Tibial nerve (tissue), 4 donors: ENCODE measurements at regions not wholly inside any gene's neighbourhood (a gene's known extent, or its start where the extent isn't known, plus 50 kb on each side); places are given as distances from the start of the nearest gene placed in this dataset.

Experiments used
- DNase-seq, 2 donors: peaks; one replicate each; pipeline ENCODE4 v3.0.0-alpha.2; 2019; ENCODE audit warnings: low spot score in 2 of 2
- H3K27ac ChIP-seq, 4 donors: fragments of 200-600 bp; sonication (generic) in 3 of 4; one replicate each; pipeline ENCODE4 v1.5.1; 2017 to 2019; ENCODE audit warnings: mild to moderate bottlenecking in 1 of 4
- H3K27me3 ChIP-seq, 2 donors: fragments of 200-600 bp; sonication (generic) in 1 of 2; one replicate each; pipeline versions ENCODE4 v1.5.1 to v1.6.0; 2017 to 2019
- H3K36me3 ChIP-seq, 3 donors: fragments of 200-600 bp; sonication (generic); one replicate each; pipeline ENCODE4 v1.5.1; 2018 to 2019
- H3K4me1 ChIP-seq, 4 donors: fragments of 200-600 bp; sonication (generic) in 3 of 4; one replicate each; pipeline ENCODE4 v1.5.1; 2017 to 2019
- H3K4me3 ChIP-seq, 4 donors: fragments of 200-600 bp; sonication (generic) in 3 of 4; one replicate each; pipeline ENCODE4 v1.5.1; 2017 to 2019; ENCODE audit warnings: mild to moderate bottlenecking in 1 of 4, moderate library complexity in 1 of 4
- H3K9me3 ChIP-seq, 4 donors: fragments of 200-600 bp; sonication (generic) in 3 of 4; one replicate each; pipeline ENCODE4 v1.5.1; 2017 to 2019
- EP300 ChIP-seq, 2 donors: sonication (generic); formaldehyde crosslinking; IDR thresholded peaks; one replicate each; pipeline ENCODE4 v1.6.1; 2017; ENCODE audit warnings: antibody characterized with exemption in 2 of 2, mild to moderate bottlenecking in 1 of 2
- POLR2A ChIP-seq, 2 donors: fragments of 450-650 bp; IDR thresholded peaks; one replicate each; pipeline ENCODE4 v1.6.1; 2017; ENCODE audit warnings: antibody characterized with exemption in 2 of 2, mild to moderate bottlenecking in 2 of 2, moderate library complexity in 2 of 2
- WGBS, 2 donors: methylation state at CpG; one replicate each; pipeline ENCODE4 v1.1.5; 2018; 5-methylcytosine and 5-hydroxymethylcytosine counted together
- TF ChIP-seq, protein P1 (sequence below), 5 experiments: fragments of 200-600 bp in 3 of 5; fragments of 450-650 bp in 2 of 5; sonication (generic) in 3 of 5; IDR thresholded peaks; one replicate each; pipeline ENCODE4 v1.5.1; 2016 to 2019; ENCODE audit warnings: antibody characterized with exemption in 5 of 5, mild to moderate bottlenecking in 3 of 5, moderate library complexity in 2 of 5

DNA sequence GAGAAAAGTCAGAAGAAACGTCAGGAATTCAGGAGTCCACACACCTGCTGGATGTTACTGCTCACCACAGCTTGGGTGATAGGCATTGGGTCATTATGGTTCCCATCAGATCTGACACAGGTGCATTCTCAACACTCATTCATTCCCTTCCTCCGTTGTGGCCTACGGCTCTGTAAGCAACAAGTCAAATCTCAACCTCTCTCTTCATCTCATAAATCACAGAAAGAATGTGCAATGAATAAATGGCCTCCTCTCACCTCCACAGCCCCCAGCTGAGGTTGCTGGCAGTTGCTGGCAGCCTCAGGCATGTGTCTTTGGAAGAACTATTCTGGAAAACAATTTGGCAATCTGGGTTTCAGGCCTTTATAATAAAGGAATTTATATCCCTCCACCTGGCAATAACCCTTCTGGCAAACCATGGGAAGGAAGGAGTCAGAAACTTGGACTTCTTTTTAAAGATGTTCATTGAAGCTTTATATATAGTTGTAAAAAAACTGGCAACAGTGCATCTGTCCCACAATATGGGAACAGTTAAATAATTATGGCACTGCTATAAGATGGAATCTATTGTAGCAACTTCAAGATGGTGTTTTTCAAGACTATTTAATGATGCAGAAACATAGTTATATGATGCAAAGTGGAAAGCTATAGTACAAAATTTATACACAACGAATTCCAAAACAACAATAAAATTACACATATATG lies 175.4 kb downstream of the ANAPC1 start:
- DNase-seq = no peak
- Histone ChIP-seq H3K27me3 (no peaks in the 10 kb centered on the region), H3K4me3 (no peak overlapping the region), H3K27ac (no peak overlapping the region), H3K9me3 (no peaks in the 10 kb centered on the region), H3K36me3 (no peaks in the 10 kb centered on the region), H3K4me1 (peaks cover 0 to 17% (median 0%) of the 10 kb centered on the region in 4 donors)
- TF ChIP-seq, protein P1, sequence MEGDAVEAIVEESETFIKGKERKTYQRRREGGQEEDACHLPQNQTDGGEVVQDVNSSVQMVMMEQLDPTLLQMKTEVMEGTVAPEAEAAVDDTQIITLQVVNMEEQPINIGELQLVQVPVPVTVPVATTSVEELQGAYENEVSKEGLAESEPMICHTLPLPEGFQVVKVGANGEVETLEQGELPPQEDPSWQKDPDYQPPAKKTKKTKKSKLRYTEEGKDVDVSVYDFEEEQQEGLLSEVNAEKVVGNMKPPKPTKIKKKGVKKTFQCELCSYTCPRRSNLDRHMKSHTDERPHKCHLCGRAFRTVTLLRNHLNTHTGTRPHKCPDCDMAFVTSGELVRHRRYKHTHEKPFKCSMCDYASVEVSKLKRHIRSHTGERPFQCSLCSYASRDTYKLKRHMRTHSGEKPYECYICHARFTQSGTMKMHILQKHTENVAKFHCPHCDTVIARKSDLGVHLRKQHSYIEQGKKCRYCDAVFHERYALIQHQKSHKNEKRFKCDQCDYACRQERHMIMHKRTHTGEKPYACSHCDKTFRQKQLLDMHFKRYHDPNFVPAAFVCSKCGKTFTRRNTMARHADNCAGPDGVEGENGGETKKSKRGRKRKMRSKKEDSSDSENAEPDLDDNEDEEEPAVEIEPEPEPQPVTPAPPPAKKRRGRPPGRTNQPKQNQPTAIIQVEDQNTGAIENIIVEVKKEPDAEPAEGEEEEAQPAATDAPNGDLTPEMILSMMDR (IDR thresholded peaks at IDR 0.05) = no peak
- TF ChIP-seq EP300 (IDR thresholded peaks at IDR 0.05) = no peak
- TF ChIP-seq POLR2A (IDR thresholded peaks at IDR 0.05) = no peak
- 89 to 90% methylated on average over 4 of the region's 4 CpGs for WGBS, 2 donors

DNA sequence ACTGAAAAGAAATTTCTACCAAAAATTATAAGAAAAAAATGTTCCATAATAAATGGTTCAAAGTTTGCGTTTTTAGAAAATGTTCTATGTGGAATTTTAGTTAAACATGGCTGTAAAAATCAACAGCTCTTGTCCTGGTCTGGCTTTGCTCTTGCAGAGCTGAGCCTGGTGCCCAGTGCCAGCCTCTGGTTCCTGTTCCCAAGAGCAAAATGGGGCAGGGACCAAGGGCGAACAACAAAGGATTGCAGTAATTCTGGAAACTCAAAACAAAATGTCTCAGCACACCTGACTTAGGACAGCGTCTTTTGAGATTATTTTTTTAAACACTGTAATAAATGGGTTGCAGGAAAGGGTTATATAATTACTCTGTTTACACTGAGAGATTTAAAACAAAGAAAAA lies 174.7 kb downstream of the ANAPC1 start:
- TF ChIP-seq, protein P1 (IDR thresholded peaks at IDR 0.05) = no peak
- H3K27me3 ChIP-seq = no peaks in the 10 kb centered on the region
- DNase-seq = no peak
- H3K36me3 ChIP-seq = no peaks in the 10 kb centered on the region
- H3K4me1 ChIP-seq = peaks cover 0 to 17% (median 0%) of the 10 kb centered on the region in 4 donors
- H3K27ac ChIP-seq = no peak overlapping the region
- H3K9me3 ChIP-seq = no peaks in the 10 kb centered on the region
- WGBS, 2 donors = 88 to 92% methylated on average over 3 of the region's 3 CpGs
- no peak overlapping the region for H3K4me3 ChIP-seq

DNA sequence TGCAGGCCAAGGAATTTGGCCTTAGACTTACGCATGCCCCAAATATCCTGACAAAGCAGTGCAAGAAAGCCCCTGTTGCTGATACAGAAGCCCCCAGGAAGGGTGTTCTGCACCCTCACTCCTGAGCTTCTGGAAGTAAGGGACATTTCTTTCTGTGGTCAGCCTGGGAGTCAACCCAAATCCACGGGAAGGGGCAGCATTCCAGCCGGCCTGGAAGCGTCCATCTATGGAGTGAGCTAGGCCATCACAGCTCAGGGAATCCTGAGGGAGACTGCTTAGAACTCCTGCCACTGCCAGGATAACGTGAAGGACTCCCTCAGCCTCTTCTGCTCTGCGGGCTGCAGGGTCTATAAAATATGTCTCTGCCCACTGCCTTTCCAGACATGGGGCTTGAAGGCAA lies 173.9 kb downstream of the ANAPC1 start:
- TF ChIP-seq, protein P1 (IDR thresholded peaks at IDR 0.05) = no peak
- no peak for TF ChIP-seq EP300 (IDR thresholded peaks at IDR 0.05)
- no peak for TF ChIP-seq POLR2A (IDR thresholded peaks at IDR 0.05)
- H3K4me1 ChIP-seq = peaks cover 0 to 15% (median 0%) of the 10 kb centered on the region in 4 donors
- H3K9me3 ChIP-seq = no peaks in the 10 kb centered on the region
- no peak for DNase-seq
- no peaks in the 10 kb centered on the region for H3K27me3 ChIP-seq
- WGBS, 2 donors = 60 to 72% methylated on average over 6 of the region's 6 CpGs
- no peaks in the 10 kb centered on the region for H3K36me3 ChIP-seq
- H3K4me3 ChIP-seq = no peak overlapping the region
- H3K27ac ChIP-seq = no peak overlapping the region

DNA sequence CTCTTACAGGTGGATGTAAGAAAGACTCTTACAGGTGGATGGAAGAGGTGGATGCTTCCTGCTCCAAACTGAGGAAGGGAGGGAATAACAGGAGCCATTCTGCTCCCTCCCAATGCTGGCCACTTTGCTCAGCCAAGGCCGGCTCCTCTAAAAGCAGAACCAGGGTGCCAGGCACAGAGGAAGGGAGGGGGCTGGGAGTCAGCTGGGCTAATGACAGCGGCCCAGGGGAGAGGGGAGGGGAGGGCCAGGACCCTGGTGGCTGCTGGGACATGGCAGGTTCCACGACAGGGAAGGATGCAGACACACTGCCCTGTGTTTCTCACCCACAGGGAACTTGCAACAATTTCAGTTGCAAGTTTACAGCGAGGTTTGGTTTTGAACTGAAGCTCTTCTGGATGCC lies 173.4 kb downstream of the ANAPC1 start:
- Histone ChIP-seq H3K27ac (no peak overlapping the region), H3K36me3 (no peaks in the 10 kb centered on the region), H3K4me3 (no peak overlapping the region), H3K9me3 (no peaks in the 10 kb centered on the region), H3K4me1 (peaks cover 0 to 10% (median 0%) of the 10 kb centered on the region in 4 donors), H3K27me3 (no peaks in the 10 kb centered on the region)
- DNase-seq = no peak
- TF ChIP-seq POLR2A (IDR thresholded peaks at IDR 0.05) (no peak), EP300 (IDR thresholded peaks at IDR 0.05) (no peak)
- TF ChIP-seq, protein P1 (IDR thresholded peaks at IDR 0.05) = no peak
- 67 to 88% methylated on average over 4 of the region's 4 CpGs for WGBS, 2 donors

DNA sequence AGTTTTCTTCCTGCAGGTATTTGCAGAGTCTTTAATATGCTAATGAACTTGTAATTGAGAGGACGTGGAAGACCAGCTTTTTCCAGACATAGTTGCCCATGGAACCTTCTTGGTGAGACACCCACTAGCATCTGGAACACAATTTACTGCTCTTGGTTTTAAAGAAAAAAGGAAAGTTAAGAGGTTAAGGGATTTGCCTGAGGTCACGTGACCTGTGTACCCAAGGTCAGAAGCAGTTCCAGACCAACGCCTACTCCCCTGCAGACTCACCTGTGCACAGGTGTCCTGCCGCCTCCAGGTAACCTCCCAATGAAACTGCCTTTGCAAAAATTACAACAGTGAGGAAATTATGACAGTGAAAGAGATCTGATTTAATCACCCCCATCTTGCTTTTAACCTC lies 172.7 kb downstream of the ANAPC1 start:
- no peaks in the 10 kb centered on the region for H3K9me3 ChIP-seq
- H3K4me1 ChIP-seq = peaks cover 0 to 3% (median 0%) of the 10 kb centered on the region in 4 donors
- H3K27me3 ChIP-seq = no peaks in the 10 kb centered on the region
- no peak overlapping the region for H3K27ac ChIP-seq
- WGBS, 2 donors = 84 to 91% methylated on average over 4 of the region's 4 CpGs
- TF ChIP-seq, protein P1 (IDR thresholded peaks at IDR 0.05) = no peak
- TF ChIP-seq POLR2A (IDR thresholded peaks at IDR 0.05) (no peak), EP300 (IDR thresholded peaks at IDR 0.05) (no peak)
- H3K4me3 ChIP-seq = no peak overlapping the region
- no peaks in the 10 kb centered on the region for H3K36me3 ChIP-seq
- no peak for DNase-seq
